ENCODE measurements at regions not wholly inside any gene's neighbourhood (a gene's known extent, or its start where the extent isn't known, plus 50 kb on each side); places are given as distances from the start of the nearest gene placed in this dataset.

GRCh38 chr3:170697131-170697530 is 111.3 kb upstream of the SLC7A14 start:
- TF ChIP-seq, protein P1, sequence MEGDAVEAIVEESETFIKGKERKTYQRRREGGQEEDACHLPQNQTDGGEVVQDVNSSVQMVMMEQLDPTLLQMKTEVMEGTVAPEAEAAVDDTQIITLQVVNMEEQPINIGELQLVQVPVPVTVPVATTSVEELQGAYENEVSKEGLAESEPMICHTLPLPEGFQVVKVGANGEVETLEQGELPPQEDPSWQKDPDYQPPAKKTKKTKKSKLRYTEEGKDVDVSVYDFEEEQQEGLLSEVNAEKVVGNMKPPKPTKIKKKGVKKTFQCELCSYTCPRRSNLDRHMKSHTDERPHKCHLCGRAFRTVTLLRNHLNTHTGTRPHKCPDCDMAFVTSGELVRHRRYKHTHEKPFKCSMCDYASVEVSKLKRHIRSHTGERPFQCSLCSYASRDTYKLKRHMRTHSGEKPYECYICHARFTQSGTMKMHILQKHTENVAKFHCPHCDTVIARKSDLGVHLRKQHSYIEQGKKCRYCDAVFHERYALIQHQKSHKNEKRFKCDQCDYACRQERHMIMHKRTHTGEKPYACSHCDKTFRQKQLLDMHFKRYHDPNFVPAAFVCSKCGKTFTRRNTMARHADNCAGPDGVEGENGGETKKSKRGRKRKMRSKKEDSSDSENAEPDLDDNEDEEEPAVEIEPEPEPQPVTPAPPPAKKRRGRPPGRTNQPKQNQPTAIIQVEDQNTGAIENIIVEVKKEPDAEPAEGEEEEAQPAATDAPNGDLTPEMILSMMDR (conservative IDR thresholded peaks at IDR 0.05; ENCODE audit: low read length), result no peak
- no peak for TF ChIP-seq EZH2phosphoT487 (IDR thresholded peaks at IDR 0.05; ENCODE audit: borderline replicate concordance)
- Histone ChIP-seq H3K9me2 (replicated peaks; ENCODE audit: low read depth, low read length) (no peaks in the 10 kb centered on the region), H3K36me3 (ENCODE audit: insufficient read depth, low read length) (no peaks in the 10 kb centered on the region), H3K79me2 (ENCODE audit: insufficient read depth, low read length) (no peaks in the 10 kb centered on the region), H3F3A (ENCODE audit: low read depth) (no peaks in the 10 kb centered on the region), H3K4me3 (ENCODE audit: low read length, poor library complexity, severe bottlenecking) (no peak overlapping the region), H3K9me3 (ENCODE audit: insufficient read depth, low read depth, low read length) (no peaks in the 10 kb centered on the region), H3K4me1 (ENCODE audit: insufficient read depth, low read length, poor library complexity, severe bottlenecking) (no peaks in the 10 kb centered on the region), H3K27me3 (ENCODE audit: insufficient read depth, low read length, poor library complexity, severe bottlenecking) (no peaks in the 10 kb centered on the region), H3K4me2 (ENCODE audit: low read depth, low read length, poor library complexity, severe bottlenecking) (no peak overlapping the region), H3K9ac (ENCODE audit: low read depth, low read length, poor library complexity, severe bottlenecking) (no peak overlapping the region), H4K20me1 (ENCODE audit: insufficient read depth, low read length, poor library complexity, severe bottlenecking) (no peaks in the 10 kb centered on the region), H2AFZ (ENCODE audit: low read length) (no peak overlapping the region)

GRCh38 chr3:170695486-170696064 is 109.7 kb upstream of the SLC7A14 start:
- Histone ChIP-seq H3K36me3 (ENCODE audit: insufficient read depth, low read length) (no peaks in the 10 kb centered on the region), H3K9me3 (ENCODE audit: insufficient read depth, low read depth, low read length) (no peaks in the 10 kb centered on the region), H3K27me3 (ENCODE audit: insufficient read depth, low read length, poor library complexity, severe bottlenecking) (no peaks in the 10 kb centered on the region), H4K20me1 (ENCODE audit: insufficient read depth, low read length, poor library complexity, severe bottlenecking) (no peaks in the 10 kb centered on the region), H3K4me3 (ENCODE audit: low read length, poor library complexity, severe bottlenecking) (no peak overlapping the region), H3K4me1 (ENCODE audit: insufficient read depth, low read length, poor library complexity, severe bottlenecking) (no peaks in the 10 kb centered on the region), H3K79me2 (ENCODE audit: insufficient read depth, low read length) (no peaks in the 10 kb centered on the region), H3K9me2 (replicated peaks; ENCODE audit: low read depth, low read length) (no peaks in the 10 kb centered on the region), H3K4me2 (ENCODE audit: low read depth, low read length, poor library complexity, severe bottlenecking) (no peak overlapping the region), H3K9ac (ENCODE audit: low read depth, low read length, poor library complexity, severe bottlenecking) (no peak overlapping the region), H2AFZ (ENCODE audit: low read length) (no peak overlapping the region), H3F3A (ENCODE audit: low read depth) (no peaks in the 10 kb centered on the region)
- TF ChIP-seq, protein P1 (conservative IDR thresholded peaks at IDR 0.05; ENCODE audit: low read length), result no peak
- TF ChIP-seq EZH2phosphoT487 (IDR thresholded peaks at IDR 0.05; ENCODE audit: borderline replicate concordance), result no peak

- no peaks in the 10 kb centered on the region for H3K9me3 ChIP-seq (ENCODE audit: insufficient read depth, low read depth, low read length)
- no peak overlapping the region for H3K4me2 ChIP-seq (ENCODE audit: low read depth, low read length, poor library complexity, severe bottlenecking)
- no peak overlapping the region for H3K4me3 ChIP-seq (ENCODE audit: low read length, poor library complexity, severe bottlenecking)
- no peak overlapping the region for H2AFZ ChIP-seq (ENCODE audit: low read length)
- H3K36me3 ChIP-seq (ENCODE audit: insufficient read depth, low read length), result no peaks in the 10 kb centered on the region
- no peaks in the 10 kb centered on the region for H3F3A ChIP-seq (ENCODE audit: low read depth)
- no peak overlapping the region for H3K9ac ChIP-seq (ENCODE audit: low read depth, low read length, poor library complexity, severe bottlenecking)
- no peaks in the 10 kb centered on the region for H4K20me1 ChIP-seq (ENCODE audit: insufficient read depth, low read length, poor library complexity, severe bottlenecking)
- no peaks in the 10 kb centered on the region for H3K27me3 ChIP-seq (ENCODE audit: insufficient read depth, low read length, poor library complexity, severe bottlenecking)
- TF ChIP-seq, protein P1 (conservative IDR thresholded peaks at IDR 0.05; ENCODE audit: low read length), result no peak
- no peak for TF ChIP-seq EZH2phosphoT487 (IDR thresholded peaks at IDR 0.05; ENCODE audit: borderline replicate concordance)
- H3K79me2 ChIP-seq (ENCODE audit: insufficient read depth, low read length), result no peaks in the 10 kb centered on the region
- H3K4me1 ChIP-seq (ENCODE audit: insufficient read depth, low read length, poor library complexity, severe bottlenecking), result no peaks in the 10 kb centered on the region
- no peaks in the 10 kb centered on the region for H3K9me2 ChIP-seq (replicated peaks; ENCODE audit: low read depth, low read length)
Observed at GRCh38 chr3:170692720-170693119, 106.8 kb upstream of the SLC7A14 start.
